ENCODE measurements at regions not wholly inside any gene's neighbourhood (a gene's known extent, or its start where the extent isn't known, plus 50 kb on each side); places are given as distances from the start of the nearest gene placed in this dataset.
"Not testable (repeated sequence)": the region's sequence is repeated elsewhere in the genome, so short reads cannot be mapped to it uniquely, and the experiment has no call there.

DNA sequence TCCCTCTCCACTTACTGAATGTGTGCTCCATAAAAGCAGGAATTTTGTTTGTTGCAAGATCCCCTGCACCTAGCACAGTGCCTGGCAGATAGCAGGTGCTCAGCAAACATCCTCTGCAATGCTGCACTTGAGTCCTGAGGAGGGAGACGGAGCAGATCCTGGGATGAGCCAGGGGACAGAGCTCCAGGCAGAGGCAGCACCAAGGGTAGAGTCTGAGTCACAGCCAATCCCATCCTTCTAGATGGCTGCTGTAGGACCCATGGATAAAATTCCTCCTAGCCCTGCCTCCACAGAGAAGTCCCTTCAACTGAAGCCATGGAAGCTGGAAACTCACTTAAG, 59.3 kb upstream of the SULF2 start:
- DNase-seq: not testable (repeated sequence)

DNA sequence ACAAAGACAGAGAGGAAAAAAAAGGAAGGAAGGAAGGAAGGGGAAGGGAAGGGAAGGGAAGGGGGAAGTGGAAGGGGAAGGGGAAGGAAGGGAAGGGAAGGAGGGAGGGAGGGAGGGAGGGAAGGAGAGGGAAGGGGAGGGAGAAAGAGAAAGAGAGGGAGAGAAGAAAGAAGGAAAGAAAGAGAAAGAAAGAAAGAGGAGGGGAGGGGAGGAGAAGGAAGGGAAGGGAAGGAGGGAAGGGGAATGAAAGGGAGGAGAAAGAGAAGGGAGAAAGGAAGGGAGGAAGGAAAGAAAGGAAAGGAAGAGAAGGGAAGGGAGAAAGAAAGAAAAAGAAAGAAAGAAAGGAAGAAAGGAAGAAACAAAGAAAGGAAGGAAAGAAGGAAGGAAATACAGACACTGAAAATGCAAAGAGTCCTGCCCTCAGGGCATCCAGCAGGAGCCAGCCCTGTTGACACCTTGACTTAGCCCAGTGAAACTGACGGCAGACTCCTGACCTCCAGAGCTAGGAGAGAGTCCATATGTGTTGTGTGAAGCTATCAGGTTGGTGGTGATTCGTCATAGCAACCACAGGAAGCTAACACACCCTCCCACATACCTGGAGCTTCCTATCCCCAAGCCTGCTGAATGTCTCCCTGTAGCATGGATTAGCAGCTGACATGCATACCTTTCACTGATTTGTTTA, 58.7 kb upstream of the SULF2 start:
- DNase-seq: no peak

DNA sequence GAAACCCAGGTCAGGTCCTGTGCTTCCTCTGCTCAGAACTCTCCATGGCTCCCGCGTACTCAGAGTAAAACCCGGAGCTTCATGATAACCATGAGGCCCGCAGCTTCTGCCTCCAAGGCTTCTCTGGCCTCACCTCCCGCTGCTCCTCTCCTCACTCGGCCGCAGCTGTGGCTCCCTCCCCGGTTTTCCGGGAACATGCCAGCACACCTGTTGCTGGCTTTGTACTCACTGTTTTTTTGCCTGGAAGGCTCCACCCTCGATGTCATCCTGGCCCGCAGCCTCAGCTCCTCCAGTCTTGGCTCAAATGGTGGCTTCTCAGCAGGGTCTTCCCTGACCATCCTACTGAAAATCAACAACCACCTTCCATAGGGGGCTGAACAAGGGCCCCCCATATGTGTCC, 57.7 kb upstream of the SULF2 start:
- peak; percentile 66 for DNase-seq

DNA sequence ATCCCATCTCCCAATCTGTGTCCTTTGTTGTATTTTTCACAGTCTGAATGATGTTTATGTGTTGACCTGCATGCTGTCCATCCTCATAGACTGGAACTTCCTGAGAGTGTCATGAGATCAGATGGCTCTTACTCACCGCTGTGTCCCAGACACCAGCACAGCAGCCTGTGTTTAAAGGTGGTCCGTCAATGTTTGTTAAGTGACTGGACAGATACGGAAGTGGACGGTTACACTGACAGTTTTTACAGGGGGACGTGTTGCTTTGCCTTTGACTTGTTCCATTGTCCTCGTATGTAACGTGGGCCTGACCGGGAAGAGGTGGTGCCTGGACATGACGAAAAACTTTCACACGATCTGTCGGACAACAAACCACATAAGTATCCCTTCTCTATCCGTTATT, 56.7 kb upstream of the SULF2 start:
- not testable (repeated sequence) for DNase-seq

DNA sequence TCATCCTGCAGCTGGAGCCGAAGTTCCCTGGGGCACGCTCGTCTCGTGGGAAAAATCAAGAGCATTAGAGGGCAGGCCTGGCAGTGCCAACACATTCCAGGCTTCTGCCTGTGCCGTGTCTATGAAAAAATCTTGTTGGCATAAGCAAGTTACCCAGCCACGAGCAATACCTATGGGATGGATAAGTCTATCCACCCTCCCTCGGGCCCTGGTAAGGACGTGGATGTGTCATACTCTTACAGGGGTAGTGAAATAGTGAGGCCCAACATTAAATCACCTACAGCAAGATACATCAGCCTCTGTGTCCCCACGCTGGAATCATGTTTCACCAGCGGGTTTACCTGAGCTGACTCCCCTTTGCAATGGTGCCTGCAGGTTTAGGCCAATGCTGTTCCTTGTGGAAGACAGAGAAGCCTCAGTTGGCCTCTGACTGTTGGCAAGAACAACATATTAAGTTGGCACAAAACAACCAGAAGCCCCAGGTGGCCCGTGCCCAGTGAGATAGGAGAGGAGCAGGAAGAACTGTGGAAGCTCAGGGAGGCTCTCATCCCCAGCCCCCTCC, 51.1 kb upstream of the SULF2 start:
- not testable (repeated sequence) for DNase-seq
